H1 (cell line): ENCODE measurements at regions not wholly inside any gene's neighbourhood (a gene's known extent, or its start where the extent isn't known, plus 50 kb on each side); places are given as distances from the start of the nearest gene placed in this dataset.

ENCODE experiments used
- CTCF ChIA-PET: fragments of 300-600 bp; sonication (Branson Sonifier 250); formaldehyde crosslinking; loops from one replicate; lab custom pipeline; 2021; ENCODE audit not compliant: partially characterized antibody; lab: Charles Lee
- POLR2A ChIA-PET: fragments of 300-600 bp; sonication (Branson Sonifier 250); formaldehyde crosslinking; loops from one replicate; lab custom pipeline; 2021; ENCODE audit warnings: inconsistent platforms; ENCODE audit not compliant: partially characterized antibody; lab: Charles Lee
- DNase-seq, 2 experiments: peaks; one replicate each; pipeline versions ENCODE4 v3.0.0 to v3.0.0-alpha.2; 2010 to 2022; ENCODE audit warnings: low spot score in 2 of 2, low read depth in 1 of 2, mixed read lengths in 1 of 2
- FAIRE-seq: peaks from 2 replicates; lab custom pipeline; 2011; peaks lifted over from hg19 to GRCh38; lab: Jason Lieb, UNC
- H2AFZ ChIP-seq: 2 replicates; pipeline ENCODE4 v1.8.1; 2012; ENCODE audit warnings: low read length, inconsistent platforms
- H2AK5ac ChIP-seq: 2 replicates; pipeline ENCODE4 v1.6.1; 2013; ENCODE audit warnings: low read depth, low read length
- H2BK120ac ChIP-seq: replicated peaks from 2 replicates; pipeline ENCODE3; 2013; ENCODE audit warnings: low read depth, low read length, inconsistent platforms
- H2BK12ac ChIP-seq: 2 replicates; pipeline ENCODE4 v1.6.1; 2013; ENCODE audit warnings: low read depth, low read length
- H2BK15ac ChIP-seq: 2 replicates; pipeline ENCODE4 v1.6.1; 2013; ENCODE audit warnings: low read length
- H2BK20ac ChIP-seq: 2 replicates; pipeline ENCODE4 v1.6.1; 2013; ENCODE audit warnings: low read length
- H2BK5ac ChIP-seq: 2 replicates; pipeline ENCODE4 v1.6.1; 2013; ENCODE audit warnings: low read depth, low read length
- H3K14ac ChIP-seq: 2 replicates; pipeline ENCODE4 v1.6.1; 2013; ENCODE audit warnings: inconsistent platforms; ENCODE audit not compliant: insufficient read length
- H3K18ac ChIP-seq: 2 replicates; pipeline ENCODE4 v1.6.1; 2013; ENCODE audit warnings: low read length; ENCODE audit errors: extremely low read depth
- H3K23ac ChIP-seq: 2 replicates; pipeline ENCODE4 v1.6.1; 2013; ENCODE audit warnings: inconsistent platforms; ENCODE audit not compliant: insufficient read length
- H3K23me2 ChIP-seq: 2 replicates; pipeline ENCODE4 v1.6.1; 2013; ENCODE audit warnings: low read depth, low read length
- H3K27ac ChIP-seq: 2 replicates; pipeline ENCODE4 v1.6.1; 2011; ENCODE audit warnings: low read depth, low read length, inconsistent platforms
- H3K27me3 ChIP-seq, 4 experiments: replicated peaks in 1 of 4; 1 replicate in 1 of 4; 2 replicates in 3 of 4; pipeline versions ENCODE4 v1.6.1 to v1.8.1; 2011 to 2013; ENCODE audit warnings: low read length in 3 of 4, mild to moderate bottlenecking in 3 of 4, inconsistent platforms in 2 of 4, mixed read lengths in 2 of 4, moderate library complexity in 1 of 4; ENCODE audit not compliant: control insufficient read depth in 3 of 4, insufficient read depth in 3 of 4; ENCODE audit errors: extremely low read depth in 1 of 4
- H3K36me3 ChIP-seq, 4 experiments: 2 replicates each; pipeline versions ENCODE4 v1.6.1 to v1.8.1; 2011 to 2013; ENCODE audit warnings: mild to moderate bottlenecking in 4 of 4, low read length in 3 of 4, moderate library complexity in 2 of 4, control low read depth in 1 of 4, inconsistent platforms in 1 of 4; ENCODE audit not compliant: insufficient read depth in 4 of 4, control insufficient read depth in 2 of 4
- H3K4ac ChIP-seq: replicated peaks from 2 replicates; pipeline ENCODE3; 2013; ENCODE audit warnings: low read length, low read depth, mixed read lengths, inconsistent platforms; ENCODE audit not compliant: insufficient read length
- H3K4me1 ChIP-seq, 4 experiments: replicated peaks in 1 of 4; 1 replicate in 1 of 4; 2 replicates in 3 of 4; pipeline versions ENCODE4 v1.6.1 to v1.8.1; 2011 to 2013; ENCODE audit warnings: low read length in 3 of 4, inconsistent platforms in 2 of 4, mixed read lengths in 1 of 4; ENCODE audit not compliant: insufficient read depth in 4 of 4, control insufficient read depth in 3 of 4
- H3K4me2 ChIP-seq, 2 experiments: 2 replicates each; pipeline versions ENCODE4 v1.6.1 to v1.8.1; 2011 to 2013; ENCODE audit warnings: low read depth in 2 of 2, low read length in 2 of 2, control low read depth in 1 of 2, inconsistent platforms in 1 of 2, mild to moderate bottlenecking in 1 of 2; ENCODE audit not compliant: insufficient read depth in 1 of 2
- H3K4me3 ChIP-seq, 4 experiments: fragments of 200-600, 300-600 bp in 1 of 4; sonication (generic), shearing (Covaris generic), sonication (Bioruptor Twin) in 1 of 4; 2 replicates each; pipeline versions ENCODE4 v1.5.1 to v1.8.1; 2011 to 2016; ENCODE audit warnings: low read length in 4 of 4, low read depth in 3 of 4, control low read depth in 2 of 4, inconsistent platforms in 2 of 4, mild to moderate bottlenecking in 2 of 4, mixed read lengths in 1 of 4, moderate library complexity in 1 of 4; ENCODE audit not compliant: insufficient read depth in 2 of 4; ENCODE audit errors: extremely low read depth in 1 of 4
- H3K56ac ChIP-seq: replicated peaks from 2 replicates; pipeline ENCODE3; 2013; ENCODE audit warnings: low read depth, mild to moderate bottlenecking, mixed read lengths, low read length, inconsistent platforms; ENCODE audit not compliant: insufficient read length
- H3K79me1 ChIP-seq: 2 replicates; pipeline ENCODE4 v1.6.1; 2013; ENCODE audit warnings: low read depth, low read length, control low read depth
- H3K79me2 ChIP-seq, 2 experiments: 2 replicates each; pipeline versions ENCODE4 v1.6.1 to v1.8.1; 2012 to 2013; ENCODE audit warnings: low read length in 2 of 2, mild to moderate bottlenecking in 2 of 2, inconsistent platforms in 1 of 2; ENCODE audit not compliant: insufficient read depth in 2 of 2, control insufficient read depth in 1 of 2
- H3K9ac ChIP-seq, 4 experiments: replicated peaks in 1 of 4; 1 replicate in 1 of 4; 2 replicates in 3 of 4; pipeline versions ENCODE4 v1.6.1 to v1.8.1; 2011 to 2013; ENCODE audit warnings: low read depth in 3 of 4, low read length in 3 of 4, control low read depth in 2 of 4, mild to moderate bottlenecking in 2 of 4, moderate library complexity in 2 of 4, inconsistent platforms in 1 of 4; ENCODE audit errors: extremely low read depth in 1 of 4
- H3K9me3 ChIP-seq, 2 experiments: 2 replicates each; pipeline versions ENCODE4 v1.6.1 to v1.8.1; 2012 to 2013; ENCODE audit warnings: mild to moderate bottlenecking in 2 of 2, moderate library complexity in 2 of 2, control low read depth in 1 of 2, inconsistent platforms in 1 of 2, low read depth in 1 of 2, low read length in 1 of 2, mixed read lengths in 1 of 2; ENCODE audit not compliant: insufficient read depth in 2 of 2
- H4K20me1 ChIP-seq, 2 experiments: replicated peaks in 1 of 2; 2 replicates each; pipeline versions ENCODE3 to v1.8.1; 2011 to 2013; ENCODE audit warnings: inconsistent platforms in 2 of 2, low read length in 2 of 2, mild to moderate bottlenecking in 1 of 2; ENCODE audit not compliant: insufficient read depth in 2 of 2, control insufficient read depth in 1 of 2
- H4K5ac ChIP-seq: 2 replicates; pipeline ENCODE4 v1.6.1; 2013; ENCODE audit warnings: low read length, low read depth, mixed read lengths, inconsistent platforms; ENCODE audit not compliant: insufficient read length
- H4K8ac ChIP-seq: 2 replicates; pipeline ENCODE4 v1.8.0; 2013; ENCODE audit warnings: mild to moderate bottlenecking, moderate library complexity, low read length, inconsistent platforms; ENCODE audit not compliant: insufficient read depth; ENCODE audit errors: extremely low read depth
- H4K91ac ChIP-seq: replicated peaks from 2 replicates; pipeline ENCODE3; 2013; ENCODE audit warnings: low read length, mixed read lengths, inconsistent platforms; ENCODE audit not compliant: insufficient read length
- SRF ChIP-seq: IDR thresholded peaks from 2 replicates; pipeline ENCODE4 v1.6.1; 2011; ENCODE audit warnings: mild to moderate bottlenecking, low read depth, low read length, moderate library complexity
- WGBS, 2 experiments: shearing (Covaris generic) in 1 of 2; methylation state at CpG; one replicate each; pipeline versions ENCODE4 v1.1.6 to v1.1.7; 2013 to 2015; ENCODE audit warnings: low lambda C conversion rate in 2 of 2, mixed read lengths in 2 of 2, inconsistent platforms in 1 of 2, low coverage in 1 of 2, missing lambda C conversion rate in 1 of 2; ENCODE audit not compliant: insufficient replicate concordance in 2 of 2, insufficient coverage in 1 of 2, insufficient read length in 1 of 2; ENCODE audit errors: extremely low coverage in 1 of 2, missing lambda C conversion rate in 1 of 2; 5-methylcytosine and 5-hydroxymethylcytosine counted together

DNA sequence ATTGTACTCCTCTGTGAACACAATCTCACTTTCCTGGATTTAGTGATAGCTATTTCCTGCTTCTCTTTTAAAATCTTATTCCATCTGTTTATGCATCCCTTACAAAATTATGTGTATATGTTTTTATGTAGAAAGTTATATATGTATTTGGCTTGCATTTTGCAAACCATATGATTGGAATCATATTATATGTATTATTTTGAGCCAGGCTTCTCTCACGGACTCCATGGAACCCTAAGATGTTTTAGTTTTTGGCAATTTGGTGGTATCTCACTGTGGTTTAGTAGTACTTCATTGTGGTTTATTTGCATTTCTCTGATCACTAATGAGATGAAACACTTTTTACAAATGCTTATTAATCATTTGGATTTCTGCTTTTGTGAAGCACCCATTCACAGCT, 507.3 kb upstream of the KIRREL3 start:
- Histone ChIP-seq H3K4me3 (no peak overlapping the region), H3K79me1 (no peaks in the 10 kb centered on the region), H4K20me1 (no peaks in the 10 kb centered on the region), H2BK5ac (no peak overlapping the region), H3K9ac (no peak overlapping the region), H2BK12ac (no peak overlapping the region), H3K23me2 (no peaks in the 10 kb centered on the region), H3K56ac (no peak overlapping the region), H3K14ac (no peak overlapping the region), H2BK20ac (no peak overlapping the region), H3K4me1 (no peaks in the 10 kb centered on the region), H3K4ac (no peak overlapping the region), H3K27me3 (no peaks in the 10 kb centered on the region), H2BK120ac (no peak overlapping the region), H3K9me3 (no peaks in the 10 kb centered on the region), H4K8ac (no peak overlapping the region), H3K18ac (no peak overlapping the region), H4K5ac (no peak overlapping the region), H3K4me2 (no peak overlapping the region), H2AFZ (no peak overlapping the region), H2BK15ac (no peak overlapping the region), H3K27ac (no peak overlapping the region), H3K36me3 (no peaks in the 10 kb centered on the region), H3K79me2 (no peaks in the 10 kb centered on the region), H4K91ac (no peak overlapping the region), H2AK5ac (no peak overlapping the region), H3K23ac (no peak overlapping the region)
- 100% methylated on average over 1 of the region's 1 CpG; no CpG with 5 or more reads in 1 of the 2 experiments for WGBS, 2 experiments
- FAIRE-seq (no peak), DNase-seq (no peak)
- POLR2A ChIA-PET: no interaction called here
- CTCF ChIA-PET: interaction anchor here (0.7 kb wide), 1 partner anchor 1641 kb away, joined by 3 read pairs; no protein-coding TSS in a partner anchor
- no peak for TF ChIP-seq SRF
